Activated CD4-positive, CD25-positive, alpha-beta regulatory T cell treated with anti-CD3 and anti-CD28 coated beads, Interleukin-2, amount 50 U/mL, for 16 hours (primary cell): ENCODE measurements at regions not wholly inside any gene's neighbourhood (a gene's known extent, or its start where the extent isn't known, plus 50 kb on each side); places are given as distances from the start of the nearest gene placed in this dataset.

ENCODE experiments used
- DNase-seq: peaks from one replicate; pipeline ENCODE4 v3.0.0-alpha.2; 2020; ENCODE audit warnings: low read depth, low spot score

DNA sequence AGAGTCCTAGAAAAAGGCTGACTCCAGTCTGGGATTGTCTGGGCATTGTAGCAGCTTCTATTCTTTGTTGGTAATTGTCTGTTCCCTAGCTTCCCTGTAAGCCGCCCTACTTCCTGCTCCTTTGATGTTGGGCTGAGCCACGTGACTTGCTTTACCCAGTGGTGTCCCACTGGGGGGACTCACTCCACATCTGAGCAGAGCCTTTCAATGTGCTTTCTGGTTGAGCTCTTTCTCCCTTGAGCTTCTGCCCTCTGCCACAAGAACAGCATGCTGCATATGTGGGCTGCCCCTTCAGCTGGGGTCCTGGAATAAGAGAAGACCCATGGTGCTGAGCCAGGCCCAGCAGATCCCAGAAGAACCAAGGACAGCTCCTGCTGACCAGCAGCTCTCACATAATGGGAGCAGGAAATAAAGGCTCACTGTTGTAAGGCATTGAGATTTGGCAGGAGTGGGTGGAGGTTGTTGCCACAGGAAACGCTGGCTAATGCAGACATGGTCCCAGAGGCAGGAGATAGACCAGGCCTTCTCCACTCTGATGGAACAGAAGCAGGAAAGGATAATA lies 276.3 kb upstream of the GJB5 start:
- no peak for DNase-seq

DNA sequence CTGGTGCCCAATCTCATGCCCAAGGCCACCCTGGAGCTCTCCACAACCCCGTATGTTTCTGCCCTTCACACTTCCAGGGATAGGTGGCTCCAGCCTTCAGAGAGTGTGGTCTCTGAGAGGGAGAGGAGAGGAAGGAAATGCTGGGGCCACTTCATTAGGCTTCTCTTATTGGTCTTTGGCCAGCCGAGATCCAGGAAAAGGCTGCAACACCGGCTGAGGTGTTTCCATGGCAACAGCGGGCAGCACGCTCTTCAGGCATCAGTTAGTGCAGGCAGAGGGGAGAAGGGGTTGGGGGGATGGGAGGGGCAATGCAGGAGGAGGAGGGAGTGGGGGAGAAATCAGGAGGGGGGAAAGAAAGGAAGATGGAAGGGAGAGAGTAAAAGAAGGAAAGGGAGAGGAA lies 275.1 kb upstream of the GJB5 start:
- DNase-seq: no peak

DNA sequence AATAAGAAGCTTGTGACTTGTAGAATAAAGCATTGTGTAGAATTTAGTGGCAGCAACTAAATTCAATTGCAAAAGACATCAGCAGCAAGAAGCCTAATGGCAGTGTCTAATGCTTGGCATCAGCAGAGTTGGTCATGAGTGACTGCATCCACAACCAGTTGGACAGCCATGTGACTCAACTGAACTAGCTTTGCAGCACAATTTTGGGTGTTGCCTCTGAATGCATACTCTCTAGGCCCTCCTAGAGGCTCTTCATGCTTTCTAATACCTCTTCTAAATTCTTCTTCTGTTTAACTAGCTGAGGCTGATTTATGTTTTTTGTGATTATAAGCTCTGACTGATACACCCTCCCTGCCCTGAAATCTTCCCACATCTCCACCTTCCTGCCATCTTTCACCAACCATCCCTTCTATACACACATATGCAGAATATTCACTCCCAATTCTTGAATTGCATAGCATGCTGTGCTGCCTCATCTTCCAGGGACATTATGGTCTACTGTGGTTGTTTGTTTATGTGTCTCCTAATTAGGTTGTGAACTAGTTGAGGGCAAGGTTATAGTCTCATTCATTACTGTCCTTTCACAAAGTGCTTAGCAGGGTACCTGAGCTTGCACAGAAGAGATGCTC lies 266.7 kb upstream of the GJB5 start:
- DNase-seq: no peak

DNA sequence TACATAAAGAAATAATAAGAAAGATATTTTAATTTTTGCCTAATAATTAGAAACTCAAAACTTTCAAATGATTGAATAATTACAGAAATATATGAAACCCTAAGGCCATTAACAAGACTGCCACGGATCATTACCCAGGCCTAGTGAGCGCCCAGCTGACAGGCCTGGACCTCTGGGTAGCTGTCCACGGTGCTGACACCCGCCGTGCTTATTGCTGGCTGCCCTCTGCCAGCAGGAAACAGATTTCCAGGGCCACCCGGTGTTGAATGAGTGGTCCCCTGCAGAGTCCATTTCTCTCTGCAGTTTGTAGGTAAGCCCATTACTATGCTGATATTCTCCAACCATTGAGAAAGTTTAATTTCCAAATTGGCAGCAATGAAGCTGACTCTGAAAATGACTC lies 254.4 kb upstream of the GJB5 start:
- no peak for DNase-seq

DNA sequence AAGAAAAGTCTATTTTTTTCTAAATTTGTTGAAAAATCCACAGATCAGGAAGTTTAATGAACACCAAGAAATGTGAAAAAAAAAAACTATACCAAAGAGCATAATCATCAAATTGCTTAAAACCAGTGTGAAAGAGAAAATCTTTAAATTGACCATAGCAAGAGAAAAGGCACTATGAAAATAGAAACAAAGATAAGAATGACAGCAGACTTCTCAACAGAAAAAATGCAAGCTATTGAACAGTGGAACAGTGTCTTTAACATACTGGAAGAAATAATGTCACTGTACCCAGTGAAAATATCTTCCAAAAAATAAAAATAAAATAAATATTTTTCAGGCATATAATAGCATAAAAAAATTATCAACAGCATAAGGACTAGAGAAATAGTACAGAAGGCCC lies 243.0 kb upstream of the GJB5 start:
- no peak for DNase-seq

DNA sequence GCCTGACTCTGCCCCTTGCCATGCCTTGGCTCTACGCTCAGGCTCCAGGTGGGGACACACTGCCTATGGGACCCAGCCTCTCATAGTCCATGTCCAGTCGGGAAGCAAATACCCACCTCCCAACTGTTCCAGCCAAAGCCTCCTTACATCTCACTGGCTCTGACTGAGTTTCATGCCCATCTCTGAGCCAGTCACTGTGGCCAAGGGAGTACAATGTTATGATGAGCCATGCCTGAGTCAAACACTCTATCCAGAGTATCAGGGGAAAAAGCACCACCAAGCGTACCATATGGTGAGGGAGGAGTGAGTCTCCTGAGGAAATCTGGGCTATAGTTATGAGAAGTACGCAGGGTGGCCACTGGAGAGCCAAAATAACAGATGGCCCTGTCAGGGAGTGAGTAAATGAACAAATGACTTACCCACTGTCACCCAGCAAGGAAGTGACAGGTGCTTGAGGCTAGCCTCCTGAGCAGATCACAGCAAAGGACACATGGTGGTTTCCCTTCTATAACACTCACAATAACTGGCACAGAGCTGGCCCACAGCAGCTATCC lies 236.6 kb upstream of the GJB5 start:
- DNase-seq: no peak

DNA sequence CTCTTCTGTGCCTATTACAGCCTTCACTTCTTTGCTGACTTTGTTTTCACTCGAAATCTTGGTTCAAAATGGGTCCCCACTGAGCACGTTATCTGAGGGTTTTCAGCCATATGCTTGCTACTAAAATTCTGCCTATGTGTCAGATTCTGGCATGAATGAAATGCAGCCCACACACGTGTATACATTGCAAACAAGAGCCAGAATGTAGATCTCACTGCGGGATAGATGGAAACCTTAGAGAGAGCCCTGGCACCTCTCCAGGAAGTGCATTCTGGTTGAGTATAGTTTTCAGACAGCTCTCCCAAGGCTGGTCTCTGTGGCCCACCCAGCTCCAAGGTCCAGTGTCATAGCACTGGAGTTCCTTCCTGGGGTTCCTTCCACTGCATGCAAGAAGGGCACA lies 234.7 kb upstream of the GJB5 start:
- no peak for DNase-seq

DNA sequence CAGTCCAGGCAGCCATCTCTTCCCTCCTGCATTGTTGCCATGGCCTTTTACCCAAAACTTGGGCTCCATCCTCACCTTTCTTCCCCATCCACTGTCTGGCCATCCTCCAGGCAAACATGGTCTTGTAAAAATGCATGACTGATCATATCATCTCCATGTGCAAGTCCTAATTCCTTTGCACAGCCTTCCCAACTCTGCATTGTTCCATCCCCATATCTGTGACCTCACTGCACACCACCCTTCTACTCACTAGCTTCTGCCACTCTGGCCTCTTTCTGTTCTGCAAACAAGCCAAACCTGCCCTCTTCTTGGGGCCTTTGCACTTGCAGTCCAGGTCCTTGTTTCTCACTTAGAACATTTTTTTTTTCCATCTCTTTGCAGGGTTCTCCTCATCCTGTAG lies 230.1 kb upstream of the GJB5 start:
- no peak for DNase-seq

DNA sequence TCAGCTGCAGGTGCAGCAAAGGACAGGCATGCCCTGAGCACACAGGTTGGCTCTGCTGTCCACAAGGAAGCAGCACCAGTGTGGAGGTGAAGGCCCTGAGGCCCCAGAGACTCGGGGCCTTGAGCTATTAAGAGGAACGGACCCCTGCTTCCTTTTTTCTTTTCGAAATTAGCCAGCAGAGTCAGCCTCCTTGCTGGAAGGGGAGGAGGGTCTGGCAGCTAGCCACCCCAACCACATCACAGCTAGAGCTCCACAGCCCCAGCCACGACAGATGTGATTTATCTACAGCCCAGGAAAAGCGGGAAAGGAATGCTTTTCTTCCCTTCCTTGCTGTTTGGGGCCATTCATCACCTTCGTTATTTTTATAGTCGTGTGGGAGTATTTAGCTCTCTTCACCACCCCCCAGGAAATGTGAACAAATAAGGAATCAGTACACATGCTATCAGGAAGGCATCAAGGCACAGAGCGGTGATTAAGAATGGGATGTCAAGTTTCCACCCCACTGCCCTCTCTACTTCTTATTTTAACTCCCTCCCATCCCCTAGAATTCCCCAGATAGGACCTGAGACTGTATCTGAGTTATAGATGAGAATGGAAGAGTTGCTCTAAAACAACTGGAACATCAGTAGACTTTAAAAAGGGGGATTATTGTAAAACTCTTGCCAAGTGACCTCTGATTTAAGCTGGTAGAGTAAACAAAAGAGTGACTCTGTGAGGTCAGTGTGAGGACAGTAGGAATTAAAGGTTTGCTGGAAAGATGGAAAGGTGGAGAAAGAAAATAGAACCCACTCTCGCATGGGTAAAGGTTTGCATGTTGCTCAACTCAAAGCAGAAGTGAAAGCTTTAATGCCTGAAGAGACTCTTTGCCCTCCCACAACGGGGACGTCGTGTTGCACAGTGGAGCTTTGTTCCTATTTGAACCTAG lies 224.7 kb upstream of the GJB5 start:
- no peak for DNase-seq

DNA sequence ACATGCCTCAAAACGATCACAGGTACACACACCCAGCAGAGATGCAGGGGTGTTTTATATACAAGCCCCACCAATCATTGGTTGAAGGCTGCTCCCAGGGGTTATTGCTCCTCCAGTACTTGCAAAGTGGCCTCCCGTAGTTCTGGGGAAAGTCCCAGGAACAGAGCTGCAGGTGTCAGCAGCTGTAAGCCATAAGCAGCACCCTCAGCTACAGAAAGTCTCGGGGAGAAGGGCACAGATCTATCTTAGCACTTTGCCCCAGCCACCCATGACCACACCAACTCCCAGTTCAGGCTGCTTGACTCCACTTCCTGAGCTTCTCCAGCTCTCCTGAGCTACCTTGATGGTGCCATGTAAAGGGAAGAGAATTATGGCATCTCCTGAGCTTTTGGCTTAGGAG lies 222.7 kb upstream of the GJB5 start:
- DNase-seq: no peak

DNA sequence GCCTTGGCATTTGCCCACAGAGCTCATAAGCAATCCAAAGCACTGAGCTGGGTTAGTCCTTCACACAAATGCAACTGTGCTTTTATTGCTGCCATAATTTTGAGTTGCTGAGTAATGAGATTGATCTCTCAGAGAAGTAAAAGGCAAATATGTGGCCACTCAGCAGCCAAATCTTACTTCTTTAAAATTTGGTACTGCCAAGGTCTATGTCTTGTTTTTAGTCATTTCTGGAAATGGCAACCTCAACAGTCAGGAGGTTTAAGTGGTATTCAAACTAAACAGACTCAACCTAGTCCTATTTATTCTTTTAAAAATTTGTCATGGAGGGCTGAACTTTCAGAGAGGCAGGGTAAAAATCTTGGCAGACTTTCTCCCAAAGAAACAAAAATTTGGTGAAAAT lies 216.4 kb upstream of the GJB5 start:
- DNase-seq: no peak

DNA sequence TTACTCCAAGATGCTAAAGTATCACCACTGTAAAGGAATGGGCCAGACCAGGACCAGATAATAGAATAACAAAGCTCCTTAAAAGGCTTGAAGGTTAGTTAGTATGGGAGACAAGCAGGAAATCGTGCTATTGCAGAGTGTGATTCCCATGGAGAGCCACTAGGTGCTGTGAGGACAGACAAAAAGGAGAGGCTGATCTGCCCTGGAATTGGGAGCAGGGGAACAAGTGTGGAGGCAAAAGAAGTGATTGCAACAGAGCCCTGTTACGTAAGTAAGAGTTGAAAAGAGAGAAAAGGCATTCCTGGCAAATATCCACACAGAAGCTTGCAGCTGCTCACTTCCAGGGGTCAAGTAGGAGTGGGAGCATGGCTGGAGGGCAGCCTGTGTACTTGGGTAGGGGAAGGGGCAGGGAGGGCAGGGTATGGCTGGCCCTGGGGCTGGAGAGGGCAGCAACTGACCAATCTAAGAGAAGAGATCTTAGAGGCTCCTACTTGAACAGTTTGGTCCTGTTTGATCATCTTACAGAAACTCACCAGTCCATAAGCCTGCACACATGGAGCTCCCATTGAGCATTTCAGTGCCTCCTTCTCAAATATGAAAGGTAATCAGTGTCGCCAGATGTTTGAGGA lies 207.7 kb upstream of the GJB5 start:
- DNase-seq: no peak

DNA sequence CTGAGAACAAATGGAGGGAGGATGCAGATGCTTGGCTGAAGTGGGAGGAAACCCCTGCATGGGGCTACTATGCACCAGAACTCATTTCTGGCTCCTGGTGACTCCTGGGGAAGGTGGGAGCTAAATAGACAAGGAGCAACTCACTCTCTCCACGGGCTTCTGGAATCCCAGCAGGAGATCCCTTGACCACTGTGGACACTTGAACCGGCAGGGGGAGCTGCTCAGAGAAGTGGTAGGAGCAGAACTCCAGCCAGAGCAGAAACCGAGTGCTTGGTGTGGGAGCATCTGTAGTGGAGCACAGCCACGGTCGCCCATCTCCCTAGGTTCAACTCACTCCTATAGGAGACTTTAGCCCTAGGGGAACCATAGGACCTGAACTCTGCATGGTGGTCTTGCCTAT lies 205.6 kb upstream of the GJB5 start:
- no peak for DNase-seq

DNA sequence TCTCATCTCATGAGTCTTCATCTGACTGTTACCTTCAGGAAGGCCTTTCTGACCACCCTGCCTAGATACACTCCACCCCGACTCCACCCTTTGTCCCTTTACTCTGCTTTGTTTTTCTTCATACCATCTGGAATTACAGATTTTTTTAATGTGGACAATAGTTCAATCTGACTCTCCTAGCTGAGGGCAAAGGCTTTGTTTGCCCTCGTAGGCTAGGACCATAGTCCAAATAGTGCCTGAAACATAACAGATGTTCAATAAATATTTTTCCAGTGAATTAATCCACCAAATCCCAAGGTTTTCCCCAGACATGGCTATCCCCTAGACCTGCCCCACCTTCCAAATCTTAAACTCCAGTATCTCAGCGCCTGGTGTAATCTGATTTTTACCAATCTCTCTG lies 176.5 kb upstream of the GJB5 start:
- DNase-seq: no peak

DNA sequence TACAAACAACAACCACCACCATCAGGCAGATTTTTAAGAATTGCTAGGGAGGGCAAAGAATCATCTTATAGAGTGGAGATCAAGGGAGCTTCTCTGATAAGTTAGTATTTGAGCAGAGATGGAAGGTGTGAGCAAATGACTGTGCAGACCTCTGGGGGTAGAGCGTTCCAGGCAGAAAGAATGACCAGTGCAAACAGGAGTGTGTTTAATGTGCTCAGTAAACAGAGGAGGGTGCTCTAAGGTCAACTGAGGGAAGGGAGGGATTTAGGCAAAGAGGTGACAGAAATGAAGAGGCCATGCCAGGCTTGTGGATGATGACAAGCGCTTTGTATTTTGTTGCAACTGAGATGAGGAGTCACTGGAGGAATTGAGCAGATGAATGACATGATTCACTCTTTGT lies 172.5 kb upstream of the GJB5 start:
- no peak for DNase-seq

DNA sequence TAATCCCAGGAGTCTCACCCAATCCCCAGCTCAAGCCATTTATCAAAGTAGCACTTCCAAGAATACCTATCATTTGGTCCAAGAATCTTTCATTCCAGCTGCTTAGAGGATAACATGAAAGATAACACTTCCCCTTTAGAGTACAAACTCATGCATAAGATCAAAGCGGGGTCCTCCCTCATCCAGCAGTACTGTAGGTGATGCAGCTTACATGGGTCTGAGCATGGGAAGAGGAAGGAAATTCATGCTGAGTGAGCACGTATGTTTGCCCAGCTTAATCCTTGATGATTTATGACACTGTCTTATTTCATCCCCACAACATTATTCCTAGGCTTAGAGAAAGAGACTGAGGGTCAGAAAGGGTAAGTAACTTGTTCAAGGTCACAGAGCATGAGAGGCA lies 167.1 kb upstream of the GJB5 start:
- no peak for DNase-seq

DNA sequence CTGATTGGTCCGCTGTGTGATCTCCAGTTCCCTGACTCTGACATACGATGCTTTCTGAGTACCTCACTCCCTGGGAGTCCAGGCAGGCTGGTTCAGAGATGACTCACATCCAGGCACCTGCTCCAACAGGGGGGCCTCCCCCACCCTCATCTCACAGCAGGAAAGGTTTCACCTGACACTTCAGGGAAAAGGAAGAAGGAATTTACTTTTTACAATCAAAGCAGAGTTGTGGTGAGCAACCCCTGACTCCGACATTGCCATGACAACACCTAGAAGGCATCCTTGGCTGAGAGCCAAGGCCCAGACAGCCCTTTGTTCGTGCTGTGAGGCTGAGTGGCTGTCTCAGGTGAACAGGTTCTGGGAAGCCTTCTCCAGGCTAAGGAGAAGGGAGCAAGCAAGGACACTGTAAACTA lies 164.6 kb upstream of the GJB5 start:
- DNase-seq: no peak

DNA sequence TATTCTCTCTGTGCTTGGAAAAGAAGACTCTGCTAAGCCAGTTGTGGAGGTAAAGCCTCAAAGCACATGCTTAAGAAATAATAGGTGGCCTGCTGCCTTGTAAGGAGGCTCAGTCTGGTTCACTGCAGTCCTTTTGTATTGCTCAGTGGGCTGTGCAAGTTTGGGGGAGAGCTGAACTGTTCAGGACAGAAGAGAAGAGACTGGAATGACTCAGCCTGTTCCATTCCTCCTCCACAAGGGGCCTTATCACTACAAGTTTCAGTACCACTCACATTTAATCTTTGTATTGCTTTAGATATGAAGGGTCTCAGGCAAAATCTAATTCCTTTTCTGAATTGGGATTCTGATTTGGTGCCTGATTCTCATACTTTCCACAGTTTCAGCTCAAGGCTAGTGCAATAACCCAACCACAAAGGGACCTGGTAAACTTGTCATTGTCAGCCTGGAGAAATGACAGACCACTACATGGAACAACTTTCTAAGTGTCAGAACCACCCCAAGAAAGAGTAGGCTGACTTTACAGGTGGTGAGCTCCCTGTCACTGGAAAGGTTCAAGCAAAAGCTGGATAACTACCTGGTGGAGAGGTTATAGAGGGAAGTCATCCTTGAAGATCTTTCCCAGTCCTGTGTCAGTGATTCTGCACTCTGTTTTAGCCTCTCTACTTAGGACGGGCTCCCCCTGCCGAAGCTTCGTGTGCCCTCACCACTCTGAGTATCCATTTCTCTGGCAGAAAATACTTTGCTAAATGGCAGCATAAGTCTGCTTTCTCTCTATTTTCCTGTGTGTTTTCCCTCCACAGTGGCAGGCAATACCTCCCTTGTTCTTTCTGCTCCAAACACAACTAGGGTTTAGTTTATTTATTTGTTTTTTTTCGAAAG lies 162.9 kb upstream of the GJB5 start:
- no peak for DNase-seq

DNA sequence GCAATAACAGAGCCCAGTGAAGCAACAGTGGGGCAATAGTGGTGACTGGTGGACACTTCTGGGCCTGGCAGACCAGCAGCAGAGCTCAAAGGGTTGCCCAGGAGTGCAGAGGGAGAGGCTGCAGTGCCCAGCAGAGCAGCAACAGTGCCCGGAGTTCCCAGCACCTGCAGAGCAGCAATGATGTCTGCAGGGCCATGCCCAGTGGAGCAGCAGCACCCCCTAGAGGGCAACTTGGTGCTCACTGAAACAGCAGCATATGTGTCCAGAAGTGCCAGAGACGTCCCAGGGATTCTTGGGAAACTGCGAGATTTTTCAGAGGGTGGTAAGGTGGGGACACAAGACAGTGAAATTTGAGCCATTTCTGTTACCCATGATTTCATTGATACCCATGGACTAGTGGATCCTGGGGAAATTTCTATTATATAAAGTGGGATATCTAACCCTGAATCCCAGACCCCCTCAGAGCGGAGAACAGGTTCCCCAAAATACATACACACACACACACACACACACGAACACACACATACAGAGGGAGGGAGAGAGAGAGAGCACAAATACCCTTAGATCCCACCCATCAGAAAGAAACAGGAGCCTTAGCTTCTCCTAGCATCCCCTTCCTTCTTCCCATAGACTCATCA lies 156.9 kb upstream of the GJB5 start:
- no peak for DNase-seq

DNA sequence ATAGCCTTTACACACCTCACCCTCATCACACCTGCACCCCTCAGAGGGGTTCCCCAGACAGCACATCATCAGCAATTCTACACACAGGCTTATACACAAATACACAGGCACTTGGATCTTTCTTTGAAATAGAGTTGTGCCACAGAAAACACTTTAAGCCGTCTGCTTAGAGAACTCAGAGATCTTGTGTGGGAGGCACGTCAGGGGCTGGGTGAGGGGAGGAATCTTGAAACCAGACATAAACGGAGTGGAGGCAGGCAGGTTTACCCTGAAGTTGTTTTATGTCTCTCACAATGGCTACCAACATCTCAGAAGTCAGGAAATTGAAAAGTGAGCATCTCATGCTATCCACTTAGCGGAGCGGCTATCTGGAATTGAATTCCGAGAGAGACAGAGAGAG lies 151.9 kb upstream of the GJB5 start:
- DNase-seq: no peak

DNA sequence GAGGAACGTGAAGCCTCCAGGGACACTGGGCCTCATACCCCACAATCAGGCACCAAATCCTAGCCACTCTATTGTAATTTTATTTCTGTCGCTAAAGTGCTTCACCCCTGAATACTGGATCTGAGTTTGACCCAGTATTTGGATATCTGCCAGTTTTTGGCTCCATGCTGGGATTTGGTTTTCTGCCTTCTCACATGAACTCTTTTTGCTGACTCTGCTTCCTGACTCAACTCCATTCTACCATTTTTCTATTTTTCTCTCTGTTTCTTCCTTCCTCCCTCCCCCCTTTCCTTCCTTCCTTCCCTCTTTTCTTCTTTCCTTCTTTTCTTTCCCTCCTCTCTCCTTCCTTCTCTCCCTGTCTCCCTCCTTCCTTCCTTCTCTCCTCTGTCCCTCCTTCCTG lies 151.3 kb upstream of the GJB5 start:
- DNase-seq: no peak
